SH-SY5Y (cell line): ENCODE measurements at regions not wholly inside any gene's neighbourhood (a gene's known extent, or its start where the extent isn't known, plus 50 kb on each side); places are given as distances from the start of the nearest gene placed in this dataset.

ENCODE experiments used
- GATA2 ChIP-seq: IDR thresholded peaks from 2 replicates; pipeline ENCODE4 v1.6.1; 2011; ENCODE audit warnings: mild to moderate bottlenecking, low read depth, low read length
- GATA3 ChIP-seq: IDR thresholded peaks from 2 replicates; pipeline ENCODE4 v1.6.1; 2011; ENCODE audit warnings: low read depth, mild to moderate bottlenecking, low read length, moderate library complexity

- TF ChIP-seq GATA2 = no peak
- TF ChIP-seq GATA3 = no peak
These were observed 86.9 kb upstream of the ZNF438 start for GRCh38 chr10:31118556-31118955.
